GM12878 (cell line): ENCODE measurements at regions not wholly inside any gene's neighbourhood (a gene's known extent, or its start where the extent isn't known, plus 50 kb on each side); places are given as distances from the start of the nearest gene placed in this dataset.

ENCODE experiments used
- ATAC-seq: fragments of 200-7000 bp; cut with Tn5 transposase; 3 replicates; pipeline ENCODE4 v1.9.1; 2020; ENCODE audit warnings: mild to moderate bottlenecking, moderate library complexity
- BruUV-seq: library from RNA; stranded (reverse); fragments of 400-500 nt; replicated peaks from 2 replicates; lab custom pipeline; 2021; lab: Mats Ljungman, UMichigan
- CTCF ChIA-PET: fragments of 300-600 bp; sonication (Branson Sonifier 250); formaldehyde crosslinking; extraction: SDS; loops from one replicate; lab custom pipeline; 2021; ENCODE audit warnings: inconsistent platforms; lab: Yijun Ruan, JAX
- POLR2A ChIA-PET: fragments of 350-600 bp; formaldehyde crosslinking; extraction: SDS; loops from one replicate; lab custom pipeline; 2021; ENCODE audit warnings: inconsistent platforms; lab: Charles Lee
- RAD21 ChIA-PET: fragments of 300-600 bp; sonication (Branson Sonifier 250); formaldehyde crosslinking; loops from one replicate; lab custom pipeline; 2023; ENCODE audit warnings: antibody characterized with exemption; ENCODE audit not compliant: unreplicated experiment; lab: Charles Lee
- SMC1A ChIA-PET: fragments of 300-600 bp; sonication (Branson Sonifier 250); formaldehyde crosslinking; loops from one replicate; lab custom pipeline; 2023; ENCODE audit not compliant: unreplicated experiment, uncharacterized antibody; lab: Charles Lee
- DNase-seq: peaks from one replicate; pipeline ENCODE4 v3.0.0-alpha.2; 2011; ENCODE audit warnings: low read depth, low spot score
- FAIRE-seq: peaks from 3 replicates; lab custom pipeline; 2011; peaks lifted over from hg19 to GRCh38; lab: Jason Lieb, UNC
- H2AFZ ChIP-seq: 2 replicates; pipeline ENCODE4 v1.6.0; 2011; ENCODE audit warnings: low read depth, low read length, control low read depth; ENCODE audit not compliant: control insufficient read depth
- H3K27ac ChIP-seq: 2 replicates; pipeline ENCODE4 v1.5.1; 2011; ENCODE audit warnings: control low read depth; ENCODE audit not compliant: control insufficient read depth, insufficient read depth
- H3K27me3 ChIP-seq, 2 experiments: replicated peaks in 1 of 2; 2 replicates each; pipeline versions ENCODE4 v1.6.0 to v1.6.1; 2011; ENCODE audit warnings: low read length in 1 of 2; ENCODE audit not compliant: control insufficient read depth in 2 of 2, insufficient read depth in 2 of 2
- H3K36me3 ChIP-seq, 2 experiments: 2 replicates each; pipeline ENCODE4 v1.5.1; 2011; ENCODE audit warnings: low read length in 1 of 2; ENCODE audit not compliant: control insufficient read depth in 2 of 2, insufficient read depth in 2 of 2
- H3K4me1 ChIP-seq: 2 replicates; pipeline ENCODE4 v1.6.1; 2011; ENCODE audit warnings: mild to moderate bottlenecking, low read length, moderate library complexity, mixed read lengths; ENCODE audit not compliant: control insufficient read depth, insufficient read depth
- H3K4me2 ChIP-seq: 2 replicates; pipeline ENCODE4 v1.6.0; 2011; ENCODE audit warnings: control low read depth; ENCODE audit not compliant: control insufficient read depth, insufficient read depth
- H3K4me3 ChIP-seq: fragments of 200-600 bp; sonication (generic); 2 replicates; pipeline ENCODE4 v1.5.1; 2016
- H3K79me2 ChIP-seq: 2 replicates; pipeline ENCODE4 v1.6.0; 2011; ENCODE audit warnings: low read length; ENCODE audit not compliant: control insufficient read depth, insufficient read depth
- H3K9ac ChIP-seq: 2 replicates; pipeline ENCODE4 v1.8.0; 2011; ENCODE audit warnings: low read length, control low read depth, mixed read lengths; ENCODE audit not compliant: control insufficient read depth, insufficient read depth
- H3K9me3 ChIP-seq: replicated peaks from 3 replicates; pipeline ENCODE4 v1.5.1; 2011; ENCODE audit warnings: mild to moderate bottlenecking, low read length; ENCODE audit not compliant: control insufficient read depth, insufficient read depth
- H4K20me1 ChIP-seq: 2 replicates; pipeline ENCODE4 v1.6.0; 2011; ENCODE audit not compliant: control insufficient read depth, insufficient read depth
- ATF7 ChIP-seq: fragments of 450-650 bp; IDR thresholded peaks from 2 replicates; pipeline ENCODE4 v1.6.1; 2016; ENCODE audit warnings: low read depth, mild to moderate bottlenecking
- CHD1 ChIP-seq: IDR thresholded peaks from 2 replicates; pipeline ENCODE4 v1.6.1; 2012; ENCODE audit warnings: low read depth, low read length, improper control_type of control experiment
- DPF2 ChIP-seq: fragments of 450-650 bp; IDR thresholded peaks from 2 replicates; pipeline ENCODE4 v1.6.1; 2017; ENCODE audit warnings: mild to moderate bottlenecking
- EP300 ChIP-seq, 2 experiments: fragments of 150-350 bp in 1 of 2; IDR thresholded peaks; 2 replicates each; pipeline ENCODE4 v1.6.1; 2011 to 2012; ENCODE audit warnings: low read depth in 2 of 2, low read length in 2 of 2, borderline replicate concordance in 1 of 2, improper control_type of control experiment in 1 of 2, inconsistent platforms in 1 of 2; ENCODE audit not compliant: control insufficient read depth in 1 of 2
- EZH2 ChIP-seq: IDR thresholded peaks from 2 replicates; pipeline ENCODE4 v1.6.1; 2012; ENCODE audit warnings: low read depth, mild to moderate bottlenecking, control low read depth, inconsistent platforms, low read length, borderline replicate concordance; ENCODE audit not compliant: control insufficient read depth
- HDAC6 ChIP-seq: fragments of 200-600 bp; sonication (generic); IDR thresholded peaks from one replicate; pipeline ENCODE4 v1.8.0; 2017; ENCODE audit warnings: antibody characterized with exemption; ENCODE audit not compliant: unreplicated experiment
- IKZF1 ChIP-seq: fragments of 450-650 bp; conservative IDR thresholded peaks from 2 replicates; pipeline ENCODE4 v1.6.1; 2017; ENCODE audit warnings: antibody characterized with exemption, mild to moderate bottlenecking
- IRF4 ChIP-seq: IDR thresholded peaks from 2 replicates; pipeline ENCODE4 v1.6.1; 2011; ENCODE audit warnings: low read depth, low read length
- MEF2B ChIP-seq: fragments of 450-650 bp; IDR thresholded peaks from 2 replicates; pipeline ENCODE4 v1.6.1; 2018; ENCODE audit warnings: mild to moderate bottlenecking, moderate library complexity; ENCODE audit not compliant: partially characterized antibody, poor library complexity, severe bottlenecking
- MYC ChIP-seq: IDR thresholded peaks from 2 replicates; pipeline ENCODE4 v1.6.1; 2011; ENCODE audit warnings: mild to moderate bottlenecking, low read length, moderate library complexity, inconsistent platforms; ENCODE audit not compliant: insufficient read depth, insufficient replicate concordance, insufficient read length, severe bottlenecking
- NFIC ChIP-seq: IDR thresholded peaks from 2 replicates; pipeline ENCODE4 v1.6.1; 2012; ENCODE audit warnings: low read depth, mild to moderate bottlenecking, inconsistent platforms, low read length, moderate library complexity
- POLR2AphosphoS5 ChIP-seq: IDR thresholded peaks from 2 replicates; pipeline ENCODE4 v1.6.1; 2011; ENCODE audit warnings: mild to moderate bottlenecking, low read length, inconsistent platforms
- SMAD5 ChIP-seq: IDR thresholded peaks from 2 replicates; pipeline ENCODE4 v1.6.1; 2016; ENCODE audit warnings: antibody characterized with exemption, low read depth
- SREBF2 ChIP-seq: IDR thresholded peaks from 2 replicates; pipeline ENCODE4 v1.6.1; 2012; ENCODE audit warnings: mild to moderate bottlenecking, low read length
- STAT1 ChIP-seq: fragments of 450-650 bp; conservative IDR thresholded peaks from 2 replicates; pipeline ENCODE4 v1.6.1; 2014; ENCODE audit warnings: antibody characterized with exemption, mild to moderate bottlenecking
- ZNF207 ChIP-seq: fragments of 450-650 bp; IDR thresholded peaks from 2 replicates; pipeline ENCODE4 v1.6.1; 2014; ENCODE audit warnings: antibody characterized with exemption, mild to moderate bottlenecking, borderline replicate concordance
- WGBS: methylation state at CpG from one replicate; pipeline ENCODE4 v1.1.6; 2016; ENCODE audit warnings: low lambda C conversion rate; ENCODE audit not compliant: insufficient replicate concordance, insufficient coverage; ENCODE audit errors: missing lambda C conversion rate; 5-methylcytosine and 5-hydroxymethylcytosine counted together
- in situ Hi-C: fragments of 300-500 bp; cut with MboI; formaldehyde crosslinking; loops from 9 replicates; pipeline ENCODE4 v1.14.3; 2018; ENCODE audit warnings: mixed read lengths
- intact Hi-C: fragments of 100-400 bp; cut with micrococcal nuclease; formaldehyde crosslinking; loops from one replicate; pipeline ENCODE4 v1.14.2; 2022; ENCODE audit not compliant: unreplicated experiment
- TF ChIP-seq, protein P1 (sequence below): fragments of 450-650 bp; IDR thresholded peaks from 2 replicates; pipeline ENCODE4 v1.6.1; 2018; ENCODE audit warnings: borderline replicate concordance, mild to moderate bottlenecking; ENCODE audit not compliant: partially characterized antibody
- TF ChIP-seq, protein P2 (sequence below): fragments of 450-650 bp; formaldehyde crosslinking; IDR thresholded peaks from 2 replicates; pipeline ENCODE4 v1.5.0; 2022; ENCODE audit warnings: mild to moderate bottlenecking, missing genetic modification characterization
- TF ChIP-seq, protein P3 (sequence below): IDR thresholded peaks from 2 replicates; pipeline ENCODE4 v1.6.1; 2011; ENCODE audit warnings: low read depth, low read length, improper control_type of control experiment, borderline replicate concordance

DNA sequence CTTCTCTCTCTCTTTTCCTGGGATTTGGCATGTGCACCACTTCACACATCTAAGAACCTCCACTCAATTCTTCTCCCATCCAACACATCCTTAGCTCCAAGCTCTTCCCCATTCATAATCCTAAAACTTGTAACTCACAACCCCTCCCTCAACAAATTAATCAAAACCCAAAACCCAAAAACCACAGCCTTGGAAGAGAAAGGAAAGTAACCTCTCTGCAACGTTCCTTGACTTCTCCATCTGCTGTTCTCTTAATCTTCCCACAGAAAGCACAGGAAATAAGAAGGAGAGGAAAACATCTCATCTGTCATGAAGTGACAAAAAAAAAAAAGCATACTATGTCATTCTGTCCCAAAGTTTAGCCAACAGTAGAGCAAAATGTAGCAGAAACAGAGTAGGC lies 66.2 kb downstream of the DRD1 start:
- no peak for ATAC-seq

More for the DNA sequence above, 66.2 kb downstream of the DRD1 start:
- TF ChIP-seq EZH2 (no peak), POLR2AphosphoS5 (no peak), DPF2 (no peak), SREBF2 (no peak), ZNF207 (no peak), HDAC6 (no peak), CHD1 (no peak), EP300 (IDR thresholded peaks at IDR 0.05; ENCODE audit: borderline replicate concordance in 1 of 2, control insufficient read depth in 1 of 2, low read depth in 2 of 2, low read length in 2 of 2) (no peak), MYC (no peak), IKZF1 (no peak), ATF7 (no peak), STAT1 (no peak), SMAD5 (no peak), NFIC (no peak), IRF4 (no peak), MEF2B (no peak)
- TF ChIP-seq, protein P1, sequence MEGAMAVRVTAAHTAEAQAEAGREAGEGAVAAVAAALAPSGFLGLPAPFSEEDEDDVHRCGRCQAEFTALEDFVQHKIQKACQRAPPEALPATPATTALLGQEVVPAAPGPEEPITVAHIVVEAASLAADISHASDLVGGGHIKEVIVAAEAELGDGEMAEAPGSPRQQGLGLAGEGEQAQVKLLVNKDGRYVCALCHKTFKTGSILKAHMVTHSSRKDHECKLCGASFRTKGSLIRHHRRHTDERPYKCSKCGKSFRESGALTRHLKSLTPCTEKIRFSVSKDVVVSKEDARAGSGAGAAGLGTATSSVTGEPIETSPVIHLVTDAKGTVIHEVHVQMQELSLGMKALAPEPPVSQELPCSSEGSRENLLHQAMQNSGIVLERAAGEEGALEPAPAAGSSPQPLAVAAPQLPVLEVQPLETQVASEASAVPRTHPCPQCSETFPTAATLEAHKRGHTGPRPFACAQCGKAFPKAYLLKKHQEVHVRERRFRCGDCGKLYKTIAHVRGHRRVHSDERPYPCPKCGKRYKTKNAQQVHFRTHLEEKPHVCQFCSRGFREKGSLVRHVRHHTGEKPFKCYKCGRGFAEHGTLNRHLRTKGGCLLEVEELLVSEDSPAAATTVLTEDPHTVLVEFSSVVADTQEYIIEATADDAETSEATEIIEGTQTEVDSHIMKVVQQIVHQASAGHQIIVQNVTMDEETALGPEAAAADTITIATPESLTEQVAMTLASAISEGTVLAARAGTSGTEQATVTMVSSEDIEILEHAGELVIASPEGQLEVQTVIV: no peak
- TF ChIP-seq, protein P2, sequence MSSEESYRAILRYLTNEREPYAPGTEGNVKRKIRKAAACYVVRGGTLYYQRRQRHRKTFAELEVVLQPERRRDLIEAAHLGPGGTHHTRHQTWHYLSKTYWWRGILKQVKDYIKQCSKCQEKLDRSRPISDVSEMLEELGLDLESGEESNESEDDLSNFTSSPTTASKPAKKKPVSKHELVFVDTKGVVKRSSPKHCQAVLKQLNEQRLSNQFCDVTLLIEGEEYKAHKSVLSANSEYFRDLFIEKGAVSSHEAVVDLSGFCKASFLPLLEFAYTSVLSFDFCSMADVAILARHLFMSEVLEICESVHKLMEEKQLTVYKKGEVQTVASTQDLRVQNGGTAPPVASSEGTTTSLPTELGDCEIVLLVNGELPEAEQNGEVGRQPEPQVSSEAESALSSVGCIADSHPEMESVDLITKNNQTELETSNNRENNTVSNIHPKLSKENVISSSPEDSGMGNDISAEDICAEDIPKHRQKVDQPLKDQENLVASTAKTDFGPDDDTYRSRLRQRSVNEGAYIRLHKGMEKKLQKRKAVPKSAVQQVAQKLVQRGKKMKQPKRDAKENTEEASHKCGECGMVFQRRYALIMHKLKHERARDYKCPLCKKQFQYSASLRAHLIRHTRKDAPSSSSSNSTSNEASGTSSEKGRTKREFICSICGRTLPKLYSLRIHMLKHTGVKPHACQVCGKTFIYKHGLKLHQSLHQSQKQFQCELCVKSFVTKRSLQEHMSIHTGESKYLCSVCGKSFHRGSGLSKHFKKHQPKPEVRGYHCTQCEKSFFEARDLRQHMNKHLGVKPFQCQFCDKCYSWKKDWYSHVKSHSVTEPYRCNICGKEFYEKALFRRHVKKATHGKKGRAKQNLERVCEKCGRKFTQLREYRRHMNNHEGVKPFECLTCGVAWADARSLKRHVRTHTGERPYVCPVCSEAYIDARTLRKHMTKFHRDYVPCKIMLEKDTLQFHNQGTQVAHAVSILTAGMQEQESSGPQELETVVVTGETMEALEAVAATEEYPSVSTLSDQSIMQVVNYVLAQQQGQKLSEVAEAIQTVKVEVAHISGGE (CRISPR knock-in tag): no peak
- TF ChIP-seq, protein P3, sequence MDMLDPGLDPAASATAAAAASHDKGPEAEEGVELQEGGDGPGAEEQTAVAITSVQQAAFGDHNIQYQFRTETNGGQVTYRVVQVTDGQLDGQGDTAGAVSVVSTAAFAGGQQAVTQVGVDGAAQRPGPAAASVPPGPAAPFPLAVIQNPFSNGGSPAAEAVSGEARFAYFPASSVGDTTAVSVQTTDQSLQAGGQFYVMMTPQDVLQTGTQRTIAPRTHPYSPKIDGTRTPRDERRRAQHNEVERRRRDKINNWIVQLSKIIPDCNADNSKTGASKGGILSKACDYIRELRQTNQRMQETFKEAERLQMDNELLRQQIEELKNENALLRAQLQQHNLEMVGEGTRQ: no peak
- TF ChIP-seq, all 136 proteins: peak for 0
- Histone ChIP-seq H3K27me3 (no peaks in the 10 kb centered on the region), H3K4me1 (no peaks in the 10 kb centered on the region), H3K27ac (no peak overlapping the region), H3K79me2 (no peaks in the 10 kb centered on the region), H3K9ac (no peak overlapping the region), H3K4me2 (no peak overlapping the region), H3K9me3 (no peaks in the 10 kb centered on the region), H2AFZ (no peak overlapping the region), H4K20me1 (no peaks in the 10 kb centered on the region), H3K4me3 (no peak overlapping the region), H3K36me3 (no peaks in the 10 kb centered on the region)
- POLR2A ChIA-PET: no interaction called here
- FAIRE-seq (no peak), DNase-seq (no peak)
- SMC1A ChIA-PET: no interaction called here
- intact Hi-C loops: no loop called here
- no TSS peak for BruUV-seq
- WGBS: 0% methylated on average over 1 of the region's 1 CpG
- in situ Hi-C loops: no loop called here
- RAD21 ChIA-PET: no interaction called here
- CTCF ChIA-PET: interaction anchor here (1.1 kb wide), 1 partner anchor 9 kb away, joined by 5 read pairs; no protein-coding TSS in a partner anchor
